ENCODE measurements at regions not wholly inside any gene's neighbourhood (a gene's known extent, or its start where the extent isn't known, plus 50 kb on each side); places are given as distances from the start of the nearest gene placed in this dataset.

DNA sequence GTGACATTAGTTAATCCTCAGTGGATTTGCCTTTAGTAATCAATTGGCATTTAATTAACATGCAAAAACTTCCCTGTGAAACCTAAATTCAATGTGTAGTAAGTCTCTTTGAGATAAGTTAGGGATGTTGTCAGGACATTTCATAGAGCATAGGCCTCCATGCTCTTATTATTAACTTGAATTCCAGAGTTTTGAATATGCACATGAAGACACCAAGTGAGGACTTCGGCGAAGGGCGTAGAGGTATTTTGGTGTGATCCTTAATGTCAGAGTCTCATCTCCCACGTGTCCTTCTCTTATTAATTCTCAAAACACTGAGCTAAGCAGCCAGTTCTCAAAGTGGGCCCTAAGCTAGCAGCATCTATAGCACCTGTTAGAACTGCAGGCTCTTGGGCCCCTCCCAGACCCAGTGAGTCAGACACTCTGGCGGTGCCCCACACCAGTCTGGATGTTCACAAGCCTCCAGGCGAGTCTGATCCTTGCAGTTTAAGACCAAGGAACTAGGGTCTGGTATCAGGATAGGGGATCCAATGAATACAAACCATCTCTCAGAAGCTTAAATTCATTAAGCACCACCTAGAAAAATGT is 292.1 kb downstream of the QKI start:
- TF ChIP-seq TCF7L2 (IDR thresholded peaks at IDR 0.05; ENCODE audit: borderline replicate concordance, extremely low read depth, insufficient read depth, insufficient read length) (no peak), JUND (IDR thresholded peaks at IDR 0.05) (no peak), POLR2AphosphoS5 (IDR thresholded peaks at IDR 0.05; ENCODE audit: low read depth, low read length) (no peak), SP1 (IDR thresholded peaks at IDR 0.05; ENCODE audit: low read depth) (no peak)
